ENCODE measurements at regions not wholly inside any gene's neighbourhood (a gene's known extent, or its start where the extent isn't known, plus 50 kb on each side); places are given as distances from the start of the nearest gene placed in this dataset.

DNA sequence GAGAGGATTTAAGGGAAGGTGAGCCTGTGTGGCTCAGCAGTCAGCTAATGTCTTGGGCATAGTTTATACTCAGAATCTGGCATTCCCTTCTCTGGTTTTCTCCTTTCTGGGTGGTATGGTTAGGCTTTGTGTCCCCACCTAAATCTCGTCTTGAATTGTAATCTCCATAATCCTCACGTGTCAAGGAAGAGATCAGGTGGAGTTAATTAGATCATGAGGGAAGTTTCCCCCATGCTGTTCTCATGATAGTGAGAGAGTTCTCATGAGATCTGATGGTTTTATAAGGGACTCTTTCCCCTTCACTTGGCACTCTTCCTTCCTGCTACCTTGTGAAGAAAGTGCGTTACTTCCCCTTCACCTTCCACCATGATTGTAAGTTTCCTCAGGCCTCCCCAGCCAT lies 169.8 kb upstream of the PELI2 start:
- no peak for TF ChIP-seq CTCF (IDR thresholded peaks at IDR 0.05)
- no peak for TF ChIP-seq POLR2A (IDR thresholded peaks at IDR 0.05)

Measured in thyroid gland (tissue), 4 donors.